ENCODE measurements at regions not wholly inside any gene's neighbourhood (a gene's known extent, or its start where the extent isn't known, plus 50 kb on each side); places are given as distances from the start of the nearest gene placed in this dataset.

DNA sequence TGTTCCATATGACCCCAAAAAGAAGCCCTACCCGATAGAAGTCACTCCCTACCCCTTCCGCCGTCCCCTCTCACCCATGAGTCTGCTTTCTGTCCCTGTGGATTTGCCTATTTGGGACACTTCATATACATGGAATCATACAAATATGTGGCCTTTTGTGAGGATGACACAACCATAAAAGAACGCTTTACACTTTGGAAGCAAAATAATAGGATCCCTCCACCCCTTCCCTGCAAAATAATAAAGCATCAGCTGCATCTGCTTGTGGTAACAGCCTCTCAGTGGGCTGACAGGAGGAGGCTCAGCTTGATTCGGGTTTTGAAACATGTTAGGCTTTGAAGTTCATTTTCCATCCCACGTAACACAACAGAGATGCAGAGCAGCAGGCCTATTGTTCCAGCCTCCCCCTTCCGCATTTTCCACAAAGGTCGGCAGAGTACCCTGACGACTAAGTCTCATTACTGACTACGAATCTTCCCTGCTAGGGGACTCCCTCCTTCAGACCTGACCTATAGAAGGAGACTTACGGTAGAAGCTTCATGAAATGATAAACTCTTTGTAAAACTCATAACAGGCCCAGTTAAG lies 99.1 kb downstream of the ALDH8A1 start:
- peaks cover 1% of the 10 kb centered on the region for H3K4me1 ChIP-seq (ENCODE audit: control insufficient read depth, extremely low read depth, insufficient read depth, low read length)
- H3K27me3 ChIP-seq (ENCODE audit: control insufficient read depth, insufficient read depth, low read length), result no peaks in the 10 kb centered on the region
- no peaks in the 10 kb centered on the region for H4K20me1 ChIP-seq (ENCODE audit: control insufficient read depth, extremely low read depth, insufficient read depth, low read length)
- TF ChIP-seq EZH2 (IDR thresholded peaks at IDR 0.05; ENCODE audit: low read length, missing control alignments) (no peak), CTCF (conservative IDR thresholded peaks at IDR 0.05 in 1 of 2, IDR thresholded peaks at IDR 0.05 in 1 of 2; ENCODE audit: low read depth in 1 of 2, low read length in 2 of 2) (no peak)
- no peak overlapping the region for H2AFZ ChIP-seq (ENCODE audit: low read length)
- no peak overlapping the region for H3K27ac ChIP-seq (ENCODE audit: insufficient read depth, low read length)
- no peak overlapping the region for H3K4me2 ChIP-seq (ENCODE audit: extremely low read depth, insufficient read depth, low read length)
- H3K9me3 ChIP-seq (ENCODE audit: control insufficient read depth, insufficient read depth, low read depth, low read length), result no peaks in the 10 kb centered on the region
- H3K36me3 ChIP-seq (ENCODE audit: control insufficient read depth, insufficient read depth, low read length), result no peaks in the 10 kb centered on the region
- H3K9ac ChIP-seq (ENCODE audit: insufficient read depth, low read length), result no peak overlapping the region
- no peaks in the 10 kb centered on the region for H3K79me2 ChIP-seq (ENCODE audit: control insufficient read depth, insufficient read depth, low read length)
- DNase-seq (ENCODE audit: low read depth in 2 of 2), result peak in 1 of 2 donors; percentile 41
- H3K4me3 ChIP-seq (replicated peaks in 1 of 4; ENCODE audit: control extremely low read depth in 1 of 4, insufficient read depth in 1 of 4, low read depth in 3 of 4, low read length in 4 of 4), result no peak overlapping the region

- Histone ChIP-seq H2AFZ (ENCODE audit: low read length) (no peak overlapping the region), H3K79me2 (ENCODE audit: control insufficient read depth, insufficient read depth, low read length) (no peaks in the 10 kb centered on the region), H3K4me1 (ENCODE audit: control insufficient read depth, extremely low read depth, insufficient read depth, low read length) (peaks cover 3% of the 10 kb centered on the region), H3K9me3 (ENCODE audit: control insufficient read depth, insufficient read depth, low read depth, low read length) (no peaks in the 10 kb centered on the region), H4K20me1 (ENCODE audit: control insufficient read depth, extremely low read depth, insufficient read depth, low read length) (no peaks in the 10 kb centered on the region), H3K36me3 (ENCODE audit: control insufficient read depth, insufficient read depth, low read length) (no peaks in the 10 kb centered on the region), H3K27ac (ENCODE audit: insufficient read depth, low read length) (no peak overlapping the region), H3K4me3 (replicated peaks in 1 of 4; ENCODE audit: control extremely low read depth in 1 of 4, insufficient read depth in 1 of 4, low read depth in 3 of 4, low read length in 4 of 4) (no peak overlapping the region), H3K4me2 (ENCODE audit: extremely low read depth, insufficient read depth, low read length) (no peak overlapping the region), H3K27me3 (ENCODE audit: control insufficient read depth, insufficient read depth, low read length) (no peaks in the 10 kb centered on the region), H3K9ac (ENCODE audit: insufficient read depth, low read length) (no peak overlapping the region)
- TF ChIP-seq CTCF (conservative IDR thresholded peaks at IDR 0.05 in 1 of 2, IDR thresholded peaks at IDR 0.05 in 1 of 2; ENCODE audit: low read depth in 1 of 2, low read length in 2 of 2) (no peak), EZH2 (IDR thresholded peaks at IDR 0.05; ENCODE audit: low read length, missing control alignments) (no peak)
- no peak for DNase-seq (ENCODE audit: low read depth in 2 of 2)
Measured at GRCh38 chr6:134849920-134850447, 99.9 kb downstream of the ALDH8A1 start.

DNA sequence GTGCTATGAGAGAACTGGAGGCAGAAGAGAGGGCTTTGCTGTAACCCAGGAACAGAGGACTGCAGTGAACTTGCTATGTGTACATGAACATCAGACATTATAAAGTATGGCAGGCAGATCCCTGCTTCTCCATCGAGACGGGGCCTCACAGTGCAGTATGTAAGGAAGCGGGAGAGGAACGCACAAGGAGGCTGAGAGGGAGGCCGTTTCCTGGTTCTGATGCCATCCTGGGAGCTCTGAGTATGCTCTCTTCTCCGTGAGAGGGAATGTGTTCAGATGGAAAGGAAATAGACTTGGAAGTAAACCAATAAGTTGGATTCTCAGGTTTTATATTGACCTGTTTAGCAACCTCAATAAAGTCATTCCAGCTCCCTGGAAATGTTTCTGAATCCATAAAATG lies 101.8 kb downstream of the ALDH8A1 start:
- H3K79me2 ChIP-seq (ENCODE audit: control insufficient read depth, insufficient read depth, low read length), result no peaks in the 10 kb centered on the region
- no peak for TF ChIP-seq EZH2 (IDR thresholded peaks at IDR 0.05; ENCODE audit: low read length, missing control alignments)
- TF ChIP-seq CTCF (conservative IDR thresholded peaks at IDR 0.05 in 1 of 2, IDR thresholded peaks at IDR 0.05 in 1 of 2; ENCODE audit: low read depth in 1 of 2, low read length in 2 of 2), result no peak
- no peak for DNase-seq (ENCODE audit: low read depth in 2 of 2)
- H3K27me3 ChIP-seq (ENCODE audit: control insufficient read depth, insufficient read depth, low read length), result no peaks in the 10 kb centered on the region
- no peak overlapping the region for H3K4me2 ChIP-seq (ENCODE audit: extremely low read depth, insufficient read depth, low read length)
- H3K27ac ChIP-seq (ENCODE audit: insufficient read depth, low read length), result no peak overlapping the region
- no peak overlapping the region for H3K9ac ChIP-seq (ENCODE audit: insufficient read depth, low read length)
- no peaks in the 10 kb centered on the region for H4K20me1 ChIP-seq (ENCODE audit: control insufficient read depth, extremely low read depth, insufficient read depth, low read length)
- no peaks in the 10 kb centered on the region for H3K36me3 ChIP-seq (ENCODE audit: control insufficient read depth, insufficient read depth, low read length)
- H3K4me3 ChIP-seq (replicated peaks in 1 of 4; ENCODE audit: control extremely low read depth in 1 of 4, insufficient read depth in 1 of 4, low read depth in 3 of 4, low read length in 4 of 4), result no peak overlapping the region
- no peak overlapping the region for H2AFZ ChIP-seq (ENCODE audit: low read length)
- no peaks in the 10 kb centered on the region for H3K9me3 ChIP-seq (ENCODE audit: control insufficient read depth, insufficient read depth, low read depth, low read length)
- H3K4me1 ChIP-seq (ENCODE audit: control insufficient read depth, extremely low read depth, insufficient read depth, low read length), result peaks cover 3% of the 10 kb centered on the region
